Amygdala (tissue), 56 donors: ENCODE measurements at regions not wholly inside any gene's neighbourhood (a gene's known extent, or its start where the extent isn't known, plus 50 kb on each side); places are given as distances from the start of the nearest gene placed in this dataset.
A peak's percentile ranks its signal among the peaks of the same experiment; 100 is the strongest.

Source experiments
- DNase-seq, 56 donors: peaks; one replicate each; lab custom pipeline; 2025; lab: John Stamatoyannopoulos, UW

- no peak for DNase-seq
Measured at GRCh38 chr2:106941372-106941993, 55.5 kb upstream of the ST6GAL2 start.

GRCh38 chr2:106943468-106944200, 57.7 kb upstream of the ST6GAL2 start:
- DNase-seq = no peak

- no peak for DNase-seq
Measured at GRCh38 chr2:106944215-106944614, 58.2 kb upstream of the ST6GAL2 start.

GRCh38 chr2:106948540-106948939, 62.6 kb upstream of the ST6GAL2 start:
- DNase-seq = no peak

- no peak for DNase-seq
Measured at GRCh38 chr2:106953236-106953635, 67.3 kb upstream of the ST6GAL2 start.

- DNase-seq = no peak
Measured at GRCh38 chr2:106953779-106954178, 67.8 kb upstream of the ST6GAL2 start.

- no peak for DNase-seq
Measured at GRCh38 chr2:106954304-106954703, 68.3 kb upstream of the ST6GAL2 start.

- DNase-seq = peak in 5 of 56 donors; percentile 4 to 27 (median 7)
Measured at GRCh38 chr2:106956416-106956815, 70.4 kb upstream of the ST6GAL2 start.

- DNase-seq = no peak
Measured at GRCh38 chr2:106956879-106957278, 70.9 kb upstream of the ST6GAL2 start.

- no peak for DNase-seq
Measured at GRCh38 chr2:106959975-106960682, 74.2 kb upstream of the ST6GAL2 start.

- no peak for DNase-seq
Measured at GRCh38 chr2:106960683-106961161, 74.8 kb upstream of the ST6GAL2 start.

- DNase-seq = no peak
Measured at GRCh38 chr2:106961328-106961727, 75.4 kb upstream of the ST6GAL2 start.

- DNase-seq = no peak
Measured at GRCh38 chr2:106963156-106963555, 77.2 kb upstream of the ST6GAL2 start.

- no peak for DNase-seq
Measured at GRCh38 chr2:106963893-106964292, 77.9 kb upstream of the ST6GAL2 start.

- no peak for DNase-seq
Measured at GRCh38 chr2:106965611-106966010, 79.6 kb upstream of the ST6GAL2 start.

- DNase-seq = no peak
Measured at GRCh38 chr2:106969777-106970176, 83.8 kb upstream of the ST6GAL2 start.

GRCh38 chr2:106970471-106971261, 84.7 kb upstream of the ST6GAL2 start:
- DNase-seq = no peak

- DNase-seq = no peak
Measured at GRCh38 chr2:106972782-106973181, 86.8 kb upstream of the ST6GAL2 start.

- DNase-seq = no peak
Measured at GRCh38 chr2:106974891-106975290, 88.9 kb upstream of the ST6GAL2 start.

GRCh38 chr2:106975641-106976040, 89.7 kb upstream of the ST6GAL2 start:
- DNase-seq = no peak

GRCh38 chr2:106976548-106976947, 90.6 kb upstream of the ST6GAL2 start:
- DNase-seq = no peak
